Keratinocyte (primary cell): ENCODE measurements at regions not wholly inside any gene's neighbourhood (a gene's known extent, or its start where the extent isn't known, plus 50 kb on each side); places are given as distances from the start of the nearest gene placed in this dataset.

Source experiments
- DNase-seq: peaks from one replicate; pipeline ENCODE4 v3.0.0-alpha.2; 2011; ENCODE audit warnings: low read depth, missing footprints, low spot score
- FAIRE-seq: peaks from 2 replicates; lab custom pipeline; 2011; peaks lifted over from hg19 to GRCh38; lab: Jason Lieb, UNC
- H2AFZ ChIP-seq: 2 replicates; pipeline ENCODE4 v1.6.0; 2012; ENCODE audit warnings: low read length, control low read depth, inconsistent platforms; ENCODE audit not compliant: control insufficient read depth
- H3K27ac ChIP-seq: 2 replicates; pipeline ENCODE4 v1.5.1; 2011; ENCODE audit warnings: low read length; ENCODE audit not compliant: control insufficient read depth, insufficient read depth
- H3K27me3 ChIP-seq: 3 replicates; pipeline ENCODE4 v1.6.0; 2011; ENCODE audit warnings: low read length; ENCODE audit not compliant: control insufficient read depth, insufficient read depth; ENCODE audit errors: extremely low read depth
- H3K36me3 ChIP-seq, 2 experiments: 2 replicates in 1 of 2; 3 replicates in 1 of 2; pipeline ENCODE4 v1.5.1; 2011; ENCODE audit warnings: low read length in 2 of 2, mild to moderate bottlenecking in 1 of 2; ENCODE audit not compliant: control insufficient read depth in 2 of 2, insufficient read depth in 2 of 2; ENCODE audit errors: extremely low read depth in 1 of 2
- H3K4me1 ChIP-seq: 3 replicates; pipeline ENCODE4 v1.5.1; 2011; ENCODE audit warnings: low read length; ENCODE audit not compliant: control insufficient read depth, insufficient read depth; ENCODE audit errors: extremely low read depth
- H3K4me2 ChIP-seq: 3 replicates; pipeline ENCODE4 v1.6.0; 2011; ENCODE audit warnings: low read depth, low read length; ENCODE audit not compliant: control insufficient read depth, insufficient read depth; ENCODE audit errors: extremely low read depth
- H3K4me3 ChIP-seq, 3 experiments: fragments of 200-600 bp in 1 of 3; sonication (generic) in 1 of 3; 2 replicates in 2 of 3; 3 replicates in 1 of 3; pipeline ENCODE4 v1.5.1; 2011 to 2016; ENCODE audit warnings: low read length in 3 of 3, mild to moderate bottlenecking in 3 of 3, control low read depth in 2 of 3, inconsistent platforms in 1 of 3, low read depth in 1 of 3, mixed read lengths in 1 of 3, mixed run types in 1 of 3, moderate library complexity in 1 of 3; ENCODE audit not compliant: control insufficient read depth in 2 of 3, insufficient read depth in 2 of 3; ENCODE audit errors: extremely low read depth in 1 of 3
- H3K79me2 ChIP-seq: 2 replicates; pipeline ENCODE4 v1.6.0; 2012; ENCODE audit warnings: low read length; ENCODE audit not compliant: control insufficient read depth, insufficient read depth
- H3K9ac ChIP-seq: 3 replicates; pipeline ENCODE4 v1.6.0; 2011; ENCODE audit warnings: low read length; ENCODE audit not compliant: control insufficient read depth, insufficient read depth; ENCODE audit errors: extremely low read depth
- H3K9me1 ChIP-seq: 3 replicates; pipeline ENCODE4 v1.6.0; 2011; ENCODE audit warnings: low read length; ENCODE audit not compliant: control insufficient read depth, insufficient read depth; ENCODE audit errors: extremely low read depth
- H3K9me3 ChIP-seq: 2 replicates; pipeline ENCODE4 v1.5.1; 2012; ENCODE audit warnings: low read depth, low read length; ENCODE audit not compliant: control insufficient read depth
- H4K20me1 ChIP-seq: 3 replicates; pipeline ENCODE4 v1.6.0; 2011; ENCODE audit warnings: low read length; ENCODE audit not compliant: control insufficient read depth, insufficient read depth; ENCODE audit errors: extremely low read depth
- EZH2 ChIP-seq: IDR thresholded peaks from one replicate; pipeline ENCODE4 v1.6.1; 2012; ENCODE audit warnings: inconsistent platforms, mild to moderate bottlenecking, low read length, moderate library complexity
- dilution Hi-C: fragments of 300-500 bp; cut with MboI; formaldehyde crosslinking; loops from one replicate; pipeline ENCODE4 v1.7.0; 2020; ENCODE audit warnings: low sequenced_read_pairs; ENCODE audit not compliant: extremely low pct_ligation_motif_present
- TF ChIP-seq, protein P1 (sequence below), 3 experiments: IDR thresholded peaks in 1 of 3; conservative IDR thresholded peaks in 1 of 3; optimal IDR thresholded peaks in 1 of 3; 2 replicates in 2 of 3; 3 replicates in 1 of 3; pipeline versions ENCODE3 to v1.5.1; 2011; ENCODE audit warnings: low read length in 3 of 3, mild to moderate bottlenecking in 3 of 3, moderate library complexity in 2 of 3, control low read depth in 1 of 3, inconsistent platforms in 1 of 3; ENCODE audit not compliant: insufficient read depth in 2 of 3; ENCODE audit errors: extremely low read depth in 1 of 3

DNA sequence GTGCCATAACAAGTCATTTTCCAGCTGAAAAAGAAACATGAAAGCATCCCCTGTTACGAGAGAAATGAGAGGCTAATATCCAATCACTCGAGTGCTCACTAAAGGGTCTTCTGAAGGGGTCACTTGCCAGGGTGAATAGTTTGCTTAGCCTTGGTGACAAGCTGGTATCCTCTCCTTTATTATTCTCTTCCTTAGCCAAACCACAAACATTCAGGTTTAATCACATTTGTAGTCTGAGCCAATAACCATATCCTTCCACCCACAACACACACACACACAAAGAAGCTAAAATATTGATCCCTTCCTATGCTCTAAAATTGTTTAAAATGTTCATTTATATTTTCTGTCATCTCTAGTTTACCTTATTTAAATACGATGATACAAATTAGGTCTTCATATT, 240.5 kb upstream of the TMCO5A start:
- Histone ChIP-seq H3K36me3 (no peaks in the 10 kb centered on the region), H3K27ac (no peak overlapping the region), H2AFZ (no peak overlapping the region), H3K4me3 (no peak overlapping the region), H3K4me2 (no peak overlapping the region), H3K27me3 (no peaks in the 10 kb centered on the region), H3K9me3 (no peaks in the 10 kb centered on the region), H4K20me1 (no peaks in the 10 kb centered on the region), H3K9me1 (no peaks in the 10 kb centered on the region), H3K9ac (no peak overlapping the region), H3K4me1 (no peaks in the 10 kb centered on the region), H3K79me2 (no peaks in the 10 kb centered on the region)
- no peak for DNase-seq
- no peak for TF ChIP-seq EZH2
- TF ChIP-seq, protein P1, sequence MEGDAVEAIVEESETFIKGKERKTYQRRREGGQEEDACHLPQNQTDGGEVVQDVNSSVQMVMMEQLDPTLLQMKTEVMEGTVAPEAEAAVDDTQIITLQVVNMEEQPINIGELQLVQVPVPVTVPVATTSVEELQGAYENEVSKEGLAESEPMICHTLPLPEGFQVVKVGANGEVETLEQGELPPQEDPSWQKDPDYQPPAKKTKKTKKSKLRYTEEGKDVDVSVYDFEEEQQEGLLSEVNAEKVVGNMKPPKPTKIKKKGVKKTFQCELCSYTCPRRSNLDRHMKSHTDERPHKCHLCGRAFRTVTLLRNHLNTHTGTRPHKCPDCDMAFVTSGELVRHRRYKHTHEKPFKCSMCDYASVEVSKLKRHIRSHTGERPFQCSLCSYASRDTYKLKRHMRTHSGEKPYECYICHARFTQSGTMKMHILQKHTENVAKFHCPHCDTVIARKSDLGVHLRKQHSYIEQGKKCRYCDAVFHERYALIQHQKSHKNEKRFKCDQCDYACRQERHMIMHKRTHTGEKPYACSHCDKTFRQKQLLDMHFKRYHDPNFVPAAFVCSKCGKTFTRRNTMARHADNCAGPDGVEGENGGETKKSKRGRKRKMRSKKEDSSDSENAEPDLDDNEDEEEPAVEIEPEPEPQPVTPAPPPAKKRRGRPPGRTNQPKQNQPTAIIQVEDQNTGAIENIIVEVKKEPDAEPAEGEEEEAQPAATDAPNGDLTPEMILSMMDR (optimal IDR thresholded peaks at IDR 0.05 in 1 of 3, IDR thresholded peaks at IDR 0.05 in 1 of 3, conservative IDR thresholded peaks at IDR 0.05 in 1 of 3; ENCODE audit: extremely low read depth in 1 of 3, insufficient read depth in 2 of 3, low read length in 3 of 3), result no peak
- dilution Hi-C loops, result no loop called here
- FAIRE-seq, result no peak

DNA sequence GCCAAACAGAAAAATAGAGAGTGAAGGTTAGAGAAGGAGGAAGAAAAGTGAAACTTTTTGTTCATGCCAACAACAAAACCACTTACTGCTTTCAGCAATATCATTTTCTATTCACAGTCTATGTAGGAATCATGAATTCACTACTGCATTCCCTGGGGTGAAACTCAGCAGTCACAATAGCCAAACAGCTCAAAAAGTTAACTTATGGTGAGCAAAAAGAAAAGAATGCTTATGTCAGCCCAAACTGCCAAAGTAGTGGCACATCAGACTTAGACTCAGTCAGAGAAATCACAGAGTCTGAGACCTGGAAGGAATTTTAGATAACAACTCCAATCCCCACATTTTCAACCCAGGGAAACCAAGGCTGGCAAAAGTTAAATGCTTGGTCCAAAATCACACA, 238.7 kb upstream of the TMCO5A start:
- dilution Hi-C loops, result no loop called here
- FAIRE-seq, result no peak

More for the DNA sequence above, 238.7 kb upstream of the TMCO5A start:
- H3K79me2 ChIP-seq, result no peaks in the 10 kb centered on the region
- H2AFZ ChIP-seq, result no peak overlapping the region
- no peak overlapping the region for H3K4me2 ChIP-seq
- H3K36me3 ChIP-seq, result no peaks in the 10 kb centered on the region
- H3K4me3 ChIP-seq, result no peak overlapping the region
- no peaks in the 10 kb centered on the region for H3K9me1 ChIP-seq
- no peaks in the 10 kb centered on the region for H3K9me3 ChIP-seq
- no peaks in the 10 kb centered on the region for H3K4me1 ChIP-seq
- no peaks in the 10 kb centered on the region for H3K27me3 ChIP-seq
- TF ChIP-seq, protein P1 (optimal IDR thresholded peaks at IDR 0.05 in 1 of 3, IDR thresholded peaks at IDR 0.05 in 1 of 3, conservative IDR thresholded peaks at IDR 0.05 in 1 of 3; ENCODE audit: extremely low read depth in 1 of 3, insufficient read depth in 2 of 3, low read length in 3 of 3), result no peak
- TF ChIP-seq EZH2, result no peak
- H4K20me1 ChIP-seq, result no peaks in the 10 kb centered on the region
- DNase-seq, result no peak
- H3K9ac ChIP-seq, result no peak overlapping the region
- no peak overlapping the region for H3K27ac ChIP-seq
